ENCODE measurements at regions not wholly inside any gene's neighbourhood (a gene's known extent, or its start where the extent isn't known, plus 50 kb on each side); places are given as distances from the start of the nearest gene placed in this dataset.

DNA sequence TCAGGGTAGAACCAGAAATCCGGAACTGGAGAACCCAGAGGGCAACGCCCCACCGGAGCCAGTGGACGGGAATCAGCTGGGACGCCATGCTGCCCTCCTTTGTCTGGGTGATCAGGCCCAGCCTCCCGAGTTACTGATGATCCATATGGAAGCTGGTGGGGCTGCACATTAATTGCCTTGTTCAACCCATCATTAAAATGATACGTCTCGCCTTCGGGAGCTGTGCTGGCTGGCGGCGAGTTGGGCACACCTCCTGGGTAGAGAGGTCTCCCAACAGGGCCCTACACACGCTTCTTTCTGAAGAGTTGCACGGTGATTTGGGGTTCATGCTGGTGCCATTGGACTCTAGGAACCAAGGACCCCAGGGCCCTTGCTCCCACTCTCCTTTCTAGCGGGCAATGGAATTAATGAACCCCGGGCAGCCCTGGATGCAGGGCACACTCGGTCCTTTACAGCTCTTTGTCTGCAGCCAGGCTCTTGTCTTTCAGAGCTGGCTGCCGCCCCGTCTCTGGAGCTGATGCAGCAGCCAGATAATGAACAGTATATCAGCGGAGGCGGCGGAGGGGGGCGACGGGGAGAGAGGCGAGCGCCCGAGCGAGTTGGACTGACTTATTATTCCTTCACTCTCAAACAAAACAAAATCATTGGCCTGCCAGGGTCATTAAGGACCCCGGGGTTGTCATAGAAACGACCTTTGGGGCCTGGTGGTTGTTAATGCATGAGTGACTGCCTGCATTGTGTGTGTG, 412.2 kb upstream of the ZMIZ1 start:
- DNase-seq: peak in 3 of 7 donors; percentile 5 to 68 (median 35)
- Histone ChIP-seq H3K27ac (no peak overlapping the region), H3K27me3 (no peaks in the 10 kb centered on the region), H3K4me3 (no peak overlapping the region), H3K36me3 (replicated peaks in 1 of 2) (no peaks in the 10 kb centered on the region), H3K9me3 (replicated peaks in 1 of 3) (no peaks in the 10 kb centered on the region), H3K4me1 (replicated peaks in 1 of 2) (no peaks in the 10 kb centered on the region)
- intact Hi-C loops (cut with DNase I): loop anchor here (5.0 to 10.0 kb wide), 4 partner anchors 432 to 612 kb away; no protein-coding TSS in a partner anchor
- TF ChIP-seq POLR2A (IDR thresholded peaks at IDR 0.05): no peak
- TF ChIP-seq, protein P1, sequence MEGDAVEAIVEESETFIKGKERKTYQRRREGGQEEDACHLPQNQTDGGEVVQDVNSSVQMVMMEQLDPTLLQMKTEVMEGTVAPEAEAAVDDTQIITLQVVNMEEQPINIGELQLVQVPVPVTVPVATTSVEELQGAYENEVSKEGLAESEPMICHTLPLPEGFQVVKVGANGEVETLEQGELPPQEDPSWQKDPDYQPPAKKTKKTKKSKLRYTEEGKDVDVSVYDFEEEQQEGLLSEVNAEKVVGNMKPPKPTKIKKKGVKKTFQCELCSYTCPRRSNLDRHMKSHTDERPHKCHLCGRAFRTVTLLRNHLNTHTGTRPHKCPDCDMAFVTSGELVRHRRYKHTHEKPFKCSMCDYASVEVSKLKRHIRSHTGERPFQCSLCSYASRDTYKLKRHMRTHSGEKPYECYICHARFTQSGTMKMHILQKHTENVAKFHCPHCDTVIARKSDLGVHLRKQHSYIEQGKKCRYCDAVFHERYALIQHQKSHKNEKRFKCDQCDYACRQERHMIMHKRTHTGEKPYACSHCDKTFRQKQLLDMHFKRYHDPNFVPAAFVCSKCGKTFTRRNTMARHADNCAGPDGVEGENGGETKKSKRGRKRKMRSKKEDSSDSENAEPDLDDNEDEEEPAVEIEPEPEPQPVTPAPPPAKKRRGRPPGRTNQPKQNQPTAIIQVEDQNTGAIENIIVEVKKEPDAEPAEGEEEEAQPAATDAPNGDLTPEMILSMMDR (IDR thresholded peaks at IDR 0.05): no peak
- 72 to 80% (median 76%) methylated on average over 26 to 29 of the region's 29 CpGs for WGBS, 4 donors

DNA sequence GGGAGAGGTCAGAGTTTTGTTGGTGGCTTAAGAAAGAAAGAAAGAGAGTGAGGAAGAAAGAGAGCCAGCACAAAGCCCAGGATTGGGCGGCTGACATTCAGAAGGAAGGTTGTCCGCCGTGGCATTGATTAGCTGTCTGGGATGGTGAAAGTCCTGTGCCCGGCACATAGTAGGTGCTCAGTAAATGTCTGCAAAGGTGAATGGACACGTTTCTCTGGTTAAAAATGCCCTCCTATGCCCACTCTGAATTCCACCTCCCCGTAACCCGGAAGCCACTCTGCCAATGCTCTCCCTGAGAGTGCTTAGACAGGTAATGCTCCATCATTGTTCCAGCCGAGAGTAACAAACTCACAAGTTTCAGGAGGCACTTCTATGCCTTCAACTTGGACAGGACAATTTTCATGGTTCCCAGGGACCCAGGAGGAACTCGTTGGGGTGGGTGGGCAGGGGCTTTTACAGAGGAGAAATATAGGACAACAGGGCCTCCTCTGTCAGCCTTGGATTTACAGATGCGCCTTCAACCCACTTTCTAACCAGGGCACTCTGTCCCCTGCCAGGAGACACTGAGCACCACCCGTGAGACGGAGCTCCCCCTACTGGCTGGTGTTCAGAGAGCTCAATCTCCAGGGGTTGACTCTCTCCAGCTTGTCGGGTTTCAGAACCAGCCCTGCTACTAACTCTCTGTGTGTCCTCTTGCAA, 411.5 kb upstream of the ZMIZ1 start:
- Histone ChIP-seq H3K36me3 (replicated peaks in 1 of 2) (no peaks in the 10 kb centered on the region), H3K4me3 (no peak overlapping the region), H3K27ac (no peak overlapping the region), H3K4me1 (replicated peaks in 1 of 2) (no peaks in the 10 kb centered on the region), H3K27me3 (no peaks in the 10 kb centered on the region), H3K9me3 (replicated peaks in 1 of 3) (no peaks in the 10 kb centered on the region)
- TF ChIP-seq POLR2A (IDR thresholded peaks at IDR 0.05): no peak
- TF ChIP-seq, protein P1 (IDR thresholded peaks at IDR 0.05): peak; percentile 57 to 82 (median 66)
- WGBS, 4 donors: 47 to 61% (median 59%) methylated on average over 10 to 13 of the region's 13 CpGs
- intact Hi-C loops (cut with DNase I): loop anchor here (5.0 to 10.0 kb wide), 4 partner anchors 433 to 613 kb away; no protein-coding TSS in a partner anchor
- peak; percentile 75 to 91 (median 84) for DNase-seq

DNA sequence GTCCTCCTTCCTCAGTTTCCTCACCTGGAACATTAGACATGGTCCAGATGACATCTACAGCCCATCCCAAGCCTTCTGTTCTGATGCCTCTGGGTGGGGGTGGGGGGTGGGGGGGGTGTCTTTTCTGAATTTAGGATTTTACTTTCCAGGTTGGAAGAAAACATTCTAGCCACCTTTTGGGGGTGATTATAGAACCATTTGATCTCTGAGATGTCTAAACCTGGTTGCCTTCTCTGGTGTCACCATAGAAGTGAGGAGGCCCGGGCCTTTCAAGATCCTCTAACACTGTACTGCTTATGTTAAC, 411.0 kb upstream of the ZMIZ1 start:
- DNase-seq: no peak
- WGBS, 4 donors: 95 to 100% (median 99%) methylated on average over 1 of the region's 1 CpG
- TF ChIP-seq POLR2A (IDR thresholded peaks at IDR 0.05): no peak
- TF ChIP-seq, protein P1 (IDR thresholded peaks at IDR 0.05): no peak
- no peaks in the 10 kb centered on the region for H3K36me3 ChIP-seq (replicated peaks in 1 of 2)
- no peaks in the 10 kb centered on the region for H3K27me3 ChIP-seq
- intact Hi-C loops (cut with DNase I): loop anchor here (5.0 to 10.0 kb wide), 4 partner anchors 433 to 613 kb away; no protein-coding TSS in a partner anchor
- no peaks in the 10 kb centered on the region for H3K9me3 ChIP-seq (replicated peaks in 1 of 3)
- H3K27ac ChIP-seq: no peak overlapping the region
- H3K4me1 ChIP-seq (replicated peaks in 1 of 2): no peaks in the 10 kb centered on the region
- H3K4me3 ChIP-seq: no peak overlapping the region
